ENCODE measurements at regions not wholly inside any gene's neighbourhood (a gene's known extent, or its start where the extent isn't known, plus 50 kb on each side); places are given as distances from the start of the nearest gene placed in this dataset.

- no peak overlapping the region for H4K5ac ChIP-seq (ENCODE audit: insufficient read length, low read depth, low read length)
- WGBS, 2 experiments (ENCODE audit: extremely low coverage in 1 of 2, insufficient coverage in 1 of 2, insufficient read length in 1 of 2, insufficient replicate concordance in 2 of 2, low coverage in 1 of 2, low lambda C conversion rate in 2 of 2, missing lambda C conversion rate in 1 of 2): 100% methylated on average over 1 of the region's 1 CpG; no CpG with 5 or more reads in 1 of the 2 experiments
- H3K27ac ChIP-seq (ENCODE audit: low read depth, low read length): no peak overlapping the region
- no peak overlapping the region for H3K18ac ChIP-seq (ENCODE audit: extremely low read depth, low read length)
- no peak overlapping the region for H3K4me2 ChIP-seq (ENCODE audit: insufficient read depth in 1 of 2, low read depth in 2 of 2, low read length in 2 of 2)
- H3K79me2 ChIP-seq (ENCODE audit: control insufficient read depth in 1 of 2, insufficient read depth in 2 of 2, low read length in 2 of 2): no peaks in the 10 kb centered on the region
- DNase-seq (ENCODE audit: low read depth in 1 of 2, low spot score in 2 of 2): no peak
- no peak overlapping the region for H2BK20ac ChIP-seq (ENCODE audit: low read length)
- no peaks in the 10 kb centered on the region for H3K79me1 ChIP-seq (ENCODE audit: low read depth, low read length)
- no peak overlapping the region for H4K91ac ChIP-seq (replicated peaks; ENCODE audit: insufficient read length, low read length)
- no peaks in the 10 kb centered on the region for H3K9me3 ChIP-seq (ENCODE audit: insufficient read depth in 2 of 2, low read depth in 1 of 2, low read length in 1 of 2)
- H3K23me2 ChIP-seq (ENCODE audit: low read depth, low read length): no peaks in the 10 kb centered on the region
- no peak overlapping the region for H3K9ac ChIP-seq (replicated peaks in 1 of 4; ENCODE audit: extremely low read depth in 1 of 4, low read depth in 3 of 4, low read length in 3 of 4)
- no peak overlapping the region for H2BK12ac ChIP-seq (ENCODE audit: low read depth, low read length)
- no peak overlapping the region for H2BK15ac ChIP-seq (ENCODE audit: low read length)
- no peak overlapping the region for H4K8ac ChIP-seq (ENCODE audit: extremely low read depth, insufficient read depth, low read length)
- no peak overlapping the region for H3K23ac ChIP-seq (ENCODE audit: insufficient read length)
- H3K56ac ChIP-seq (replicated peaks; ENCODE audit: insufficient read length, low read depth, low read length): no peak overlapping the region
- POLR2A ChIA-PET (ENCODE audit: partially characterized antibody): no interaction called here
- CTCF ChIA-PET (ENCODE audit: partially characterized antibody): interaction anchor here (0.6 to 1.7 kb wide), 3 partner anchors 19 to 198 kb away, joined by 3 to 7 read pairs (median 3); no protein-coding TSS in a partner anchor
- no peaks in the 10 kb centered on the region; a peak in 1 of 7 replicates for H3K27me3 ChIP-seq (replicated peaks in 1 of 4; ENCODE audit: control insufficient read depth in 3 of 4, extremely low read depth in 1 of 4, insufficient read depth in 3 of 4, low read length in 3 of 4)
- H3K36me3 ChIP-seq (ENCODE audit: control insufficient read depth in 2 of 4, insufficient read depth in 4 of 4, low read length in 3 of 4): no peaks in the 10 kb centered on the region
- TF ChIP-seq CTBP2 (IDR thresholded peaks at IDR 0.05; ENCODE audit: borderline replicate concordance, insufficient read depth, insufficient read length, low read length) (no peak), HDAC6 (IDR thresholded peaks at IDR 0.05; ENCODE audit: low read depth, low read length) (no peak), BCL11A (IDR thresholded peaks at IDR 0.05; ENCODE audit: low read depth in 2 of 2, low read length in 2 of 2) (no peak), BRCA1 (IDR thresholded peaks at IDR 0.05; ENCODE audit: low read depth, low read length) (no peak), E2F6 (IDR thresholded peaks at IDR 0.05) (no peak), SAP30 (IDR thresholded peaks at IDR 0.05; ENCODE audit: insufficient read depth, insufficient replicate concordance, low read length) (no peak), CREB1 (IDR thresholded peaks at IDR 0.05) (no peak), RAD21 (IDR thresholded peaks at IDR 0.05 in 1 of 2, conservative IDR thresholded peaks at IDR 0.05 in 1 of 2; ENCODE audit: low read depth in 2 of 2, low read length in 2 of 2) (no peak), CBX8 (IDR thresholded peaks at IDR 0.05; ENCODE audit: borderline replicate concordance, low read depth, low read length) (no peak), KDM5A (IDR thresholded peaks at IDR 0.05; ENCODE audit: low read length) (no peak), TCF12 (IDR thresholded peaks at IDR 0.05; ENCODE audit: low read depth, low read length) (no peak), SRF (IDR thresholded peaks at IDR 0.05; ENCODE audit: low read depth, low read length) (no peak), CHD2 (IDR thresholded peaks at IDR 0.05; ENCODE audit: low read length) (no peak)
- H3K4me1 ChIP-seq (replicated peaks in 1 of 4; ENCODE audit: control insufficient read depth in 3 of 4, insufficient read depth in 4 of 4, low read length in 3 of 4): peaks cover 0 to 2% (median 1%) of the 10 kb centered on the region in 4 experiments; a peak in 4 of 7 replicates
- no peak overlapping the region for H3K14ac ChIP-seq (ENCODE audit: insufficient read length)
- no peaks in the 10 kb centered on the region for H4K20me1 ChIP-seq (replicated peaks in 1 of 2; ENCODE audit: control insufficient read depth in 1 of 2, insufficient read depth in 2 of 2, low read length in 2 of 2)
- H2BK120ac ChIP-seq (replicated peaks; ENCODE audit: low read depth, low read length): no peak overlapping the region
- FAIRE-seq: no peak
- H2BK5ac ChIP-seq (ENCODE audit: low read depth, low read length): no peak overlapping the region
- H2AFZ ChIP-seq (ENCODE audit: low read length): no peak overlapping the region
- no peak overlapping the region for H2AK5ac ChIP-seq (ENCODE audit: low read depth, low read length)
- no peak overlapping the region for H3K4me3 ChIP-seq (ENCODE audit: extremely low read depth in 1 of 4, insufficient read depth in 2 of 4, low read depth in 3 of 4, low read length in 4 of 4)
- H3K4ac ChIP-seq (replicated peaks; ENCODE audit: insufficient read length, low read depth, low read length): no peak overlapping the region
Observed at GRCh38 chr6:167211295-167211648, 53.5 kb upstream of the GPR31 start.

Measured in H1 (cell line).